HCT116 (cell line): ENCODE measurements at regions not wholly inside any gene's neighbourhood (a gene's known extent, or its start where the extent isn't known, plus 50 kb on each side); places are given as distances from the start of the nearest gene placed in this dataset.

Experiments used
- ATAC-seq: fragments of 200-7000 bp; cut with Tn5 transposase; 2 replicates; pipeline ENCODE4 v1.9.1; 2020; ENCODE audit warnings: mild to moderate bottlenecking, moderate library complexity
- BruUV-seq: library from RNA; stranded (reverse); fragments of 400-500 nt; replicated peaks from 2 replicates; lab custom pipeline; 2021; lab: Mats Ljungman, UMichigan
- CTCF ChIA-PET: fragments of 300-600 bp; sonication (Branson Sonifier 250); formaldehyde crosslinking; loops from one replicate; lab custom pipeline; 2021; ENCODE audit warnings: antibody characterized with exemption; lab: Charles Lee
- POLR2A ChIA-PET: fragments of 300-600, 350-600 bp; sonication (Branson Sonifier 250); formaldehyde crosslinking; loops from one replicate; lab custom pipeline; 2021; ENCODE audit warnings: antibody characterized with exemption; lab: Charles Lee
- RAD21 ChIA-PET, 2 experiments: fragments of 300-600 bp; sonication (Branson Sonifier 250); formaldehyde crosslinking; loops; one replicate each; lab custom pipeline; 2023; ENCODE audit warnings: low total read pairs in 2 of 2; ENCODE audit not compliant: uncharacterized antibody in 2 of 2, unreplicated experiment in 2 of 2, low non-redundant PET in 1 of 2; lab: Charles Lee
- DNase-seq: peaks from one replicate; pipeline ENCODE4 v3.0.0-alpha.2; 2010; ENCODE audit warnings: low read depth, low spot score
- H2AFZ ChIP-seq: fragments of 200-600 bp; shearing (Covaris generic), sonication (generic); 2 replicates; pipeline ENCODE4 v1.6.1; 2017; ENCODE audit warnings: low read depth, mixed run types, mixed read lengths, antibody characterized with exemption, low read length; ENCODE audit not compliant: poor library complexity, severe bottlenecking
- H3K27ac ChIP-seq: 2 replicates; pipeline ENCODE4 v1.5.1; 2012; ENCODE audit warnings: low read depth, low read length
- H3K27me3 ChIP-seq: fragments of 200-600 bp; sonication (generic); 2 replicates; pipeline ENCODE4 v1.6.1; 2016; ENCODE audit warnings: mixed run types, low read length, mixed read lengths; ENCODE audit not compliant: insufficient read depth
- H3K36me3 ChIP-seq, 2 experiments: fragments of 200-500 bp in 1 of 2; fragments of 200-600 bp in 1 of 2; sonication (Bioruptor generic) in 1 of 2; sonication (generic) in 1 of 2; 2 replicates each; pipeline versions ENCODE4 v1.5.1 to v1.6.1; 2014 to 2016; ENCODE audit warnings: low read length in 2 of 2, inconsistent platforms in 1 of 2, mixed read lengths in 1 of 2, mixed run types in 1 of 2; ENCODE audit not compliant: insufficient read depth in 2 of 2, control insufficient read depth in 1 of 2
- H3K4me1 ChIP-seq, 2 experiments: fragments of 200-600 bp in 1 of 2; sonication (generic) in 1 of 2; 2 replicates each; pipeline versions ENCODE4 v1.5.1 to v1.6.1; 2012 to 2017; ENCODE audit warnings: low read length in 2 of 2, inconsistent platforms in 1 of 2, mild to moderate bottlenecking in 1 of 2, mixed read lengths in 1 of 2, mixed run types in 1 of 2, moderate library complexity in 1 of 2; ENCODE audit not compliant: insufficient read depth in 2 of 2, control insufficient read depth in 1 of 2
- H3K4me2 ChIP-seq: fragments of 200-600 bp; sonication (generic); 2 replicates; pipeline ENCODE4 v1.6.1; 2017; ENCODE audit warnings: mixed run types, low read length, mixed read lengths
- H3K4me3 ChIP-seq, 2 experiments: fragments of 200-600 bp in 1 of 2; sonication (generic) in 1 of 2; replicated peaks in 1 of 2; 2 replicates each; pipeline ENCODE4 v1.5.1; 2011 to 2016; ENCODE audit warnings: low read length in 2 of 2, control low read depth in 1 of 2, low read depth in 1 of 2, mild to moderate bottlenecking in 1 of 2, mixed read lengths in 1 of 2, mixed run types in 1 of 2
- H3K79me2 ChIP-seq: fragments of 200-600 bp; sonication (generic); 2 replicates; pipeline ENCODE4 v1.6.1; 2017; ENCODE audit warnings: mild to moderate bottlenecking, mixed run types, low read length, moderate library complexity, mixed read lengths; ENCODE audit not compliant: insufficient read depth
- H3K9ac ChIP-seq: fragments of 200-600 bp; sonication (generic); 2 replicates; pipeline ENCODE4 v1.6.1; 2016; ENCODE audit warnings: low read length, mixed read lengths
- H3K9me2 ChIP-seq: fragments of 200-600 bp; sonication (generic), shearing (Covaris generic); 2 replicates; pipeline ENCODE4 v1.6.1; 2017; ENCODE audit warnings: mixed run types, mild to moderate bottlenecking, moderate library complexity; ENCODE audit not compliant: insufficient read depth
- H3K9me3 ChIP-seq, 2 experiments: fragments of 200-500 bp in 1 of 2; fragments of 200-600 bp in 1 of 2; sonication (Bioruptor generic) in 1 of 2; sonication (generic) in 1 of 2; 2 replicates each; pipeline ENCODE4 v1.6.1; 2014 to 2017; ENCODE audit warnings: low read length in 2 of 2, mixed read lengths in 2 of 2, inconsistent platforms in 1 of 2, low read depth in 1 of 2, mild to moderate bottlenecking in 1 of 2, mixed run types in 1 of 2, moderate library complexity in 1 of 2; ENCODE audit not compliant: control insufficient read depth in 1 of 2, insufficient read depth in 1 of 2
- H4K20me1 ChIP-seq: fragments of 200-600 bp; sonication (generic), shearing (Covaris generic); 2 replicates; pipeline ENCODE4 v1.6.1; 2017; ENCODE audit warnings: mixed run types, mild to moderate bottlenecking, moderate library complexity; ENCODE audit not compliant: insufficient read depth
- CEBPB ChIP-seq: IDR thresholded peaks from 2 replicates; pipeline ENCODE4 v1.6.1; 2012; ENCODE audit warnings: low read depth
- EGR1 ChIP-seq: IDR thresholded peaks from 2 replicates; pipeline ENCODE4 v1.6.1; 2012; ENCODE audit warnings: low read depth
- ELF1 ChIP-seq: IDR thresholded peaks from 2 replicates; pipeline ENCODE4 v1.6.1; 2012; ENCODE audit warnings: low read depth, borderline replicate concordance
- EZH2 ChIP-seq: fragments of 200-600 bp; sonication (generic); IDR thresholded peaks from 2 replicates; pipeline ENCODE4 v1.6.1; 2017; ENCODE audit warnings: antibody characterized with exemption, mixed run types
- EZH2phosphoT487 ChIP-seq: fragments of 200-600 bp; IDR thresholded peaks from 2 replicates; pipeline ENCODE4 v1.6.1; 2018; ENCODE audit warnings: antibody characterized with exemption, borderline replicate concordance
- FOSL1 ChIP-seq: IDR thresholded peaks from 2 replicates; pipeline ENCODE4 v1.6.1; 2012; ENCODE audit warnings: low read depth
- JUND ChIP-seq: IDR thresholded peaks from 2 replicates; pipeline ENCODE4 v1.6.1; 2012
- POLR2A ChIP-seq: IDR thresholded peaks from 2 replicates; pipeline ENCODE4 v1.7.0; 2011; ENCODE audit warnings: borderline replicate concordance; ENCODE audit not compliant: insufficient read depth, insufficient read length; ENCODE audit errors: extremely low read depth
- SIN3A ChIP-seq: IDR thresholded peaks from 2 replicates; pipeline ENCODE4 v1.6.1; 2012; ENCODE audit warnings: low read depth
- SRF ChIP-seq: IDR thresholded peaks from 2 replicates; pipeline ENCODE4 v1.6.1; 2012; ENCODE audit warnings: low read depth
- ZFX ChIP-seq: fragments of 450-650 bp; IDR thresholded peaks from 2 replicates; pipeline ENCODE4 v1.6.1; 2017
- ZNF274 ChIP-seq: fragments of 200-500 bp; sonication (Bioruptor generic); IDR thresholded peaks from 2 replicates; pipeline ENCODE4 v1.6.1; 2014; ENCODE audit warnings: mild to moderate bottlenecking, low read depth, low read length, inconsistent platforms
- intact Hi-C: fragments of 100-400 bp; cut with micrococcal nuclease; formaldehyde crosslinking; loops from 2 replicates; pipeline ENCODE4 v1.10.0; 2022
- TF ChIP-seq, protein P1 (sequence below): IDR thresholded peaks from 2 replicates; pipeline ENCODE4 v1.6.1; 2012
- TF ChIP-seq, protein P2 (sequence below): IDR thresholded peaks from 2 replicates; pipeline ENCODE4 v1.6.1; 2012
- TF ChIP-seq, protein P3 (sequence below): IDR thresholded peaks from 2 replicates; pipeline ENCODE4 v1.6.1; 2012; ENCODE audit warnings: low read depth

DNA sequence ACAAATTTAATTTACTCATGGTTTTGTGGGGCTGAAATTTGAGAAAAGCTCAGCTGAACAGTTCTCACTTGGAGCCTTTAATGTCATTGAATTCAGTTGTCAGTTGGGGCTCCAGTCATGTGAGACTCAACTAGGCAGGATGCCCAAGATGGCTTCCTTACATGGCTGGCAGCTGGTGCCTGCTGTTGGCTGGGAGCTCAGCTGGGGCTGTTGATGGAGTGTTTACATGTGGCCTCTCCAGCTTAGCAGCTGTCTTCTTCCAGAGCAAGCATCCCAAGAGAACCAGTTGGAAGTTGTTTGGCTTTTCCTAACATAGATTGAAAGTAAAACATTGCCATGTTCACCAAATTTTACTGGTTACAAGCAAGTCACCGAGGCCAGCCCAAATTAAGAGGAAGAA is 81.8 kb upstream of the KCNA3 start:
- POLR2A ChIA-PET: no interaction called here
- Histone ChIP-seq H3K27ac (no peak overlapping the region), H3K79me2 (no peaks in the 10 kb centered on the region), H3K9ac (no peak overlapping the region), H3K27me3 (peaks cover 50% of the 10 kb centered on the region), H3K4me2 (no peak overlapping the region), H3K9me3 (no peaks in the 10 kb centered on the region), H3K9me2 (no peaks in the 10 kb centered on the region), H4K20me1 (no peaks in the 10 kb centered on the region), H3K36me3 (no peaks in the 10 kb centered on the region), H3K4me1 (no peaks in the 10 kb centered on the region), H2AFZ (no peak overlapping the region), H3K4me3 (no peak overlapping the region)
- ATAC-seq: no peak
- intact Hi-C loops: no loop called here
- CTCF ChIA-PET: no interaction called here
- RAD21 ChIA-PET: no interaction called here
- TF ChIP-seq EZH2phosphoT487: no peak
- TF ChIP-seq ELF1: no peak
- TF ChIP-seq FOSL1: no peak
- TF ChIP-seq ZNF274: no peak
- TF ChIP-seq, protein P1, sequence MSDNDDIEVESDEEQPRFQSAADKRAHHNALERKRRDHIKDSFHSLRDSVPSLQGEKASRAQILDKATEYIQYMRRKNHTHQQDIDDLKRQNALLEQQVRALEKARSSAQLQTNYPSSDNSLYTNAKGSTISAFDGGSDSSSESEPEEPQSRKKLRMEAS: no peak
- no peak for TF ChIP-seq SRF
- no peak for TF ChIP-seq JUND
- TF ChIP-seq EGR1: no peak
- no peak for TF ChIP-seq CEBPB
- TF ChIP-seq ZFX: no peak
- no peak for TF ChIP-seq EZH2
- TF ChIP-seq, protein P2, sequence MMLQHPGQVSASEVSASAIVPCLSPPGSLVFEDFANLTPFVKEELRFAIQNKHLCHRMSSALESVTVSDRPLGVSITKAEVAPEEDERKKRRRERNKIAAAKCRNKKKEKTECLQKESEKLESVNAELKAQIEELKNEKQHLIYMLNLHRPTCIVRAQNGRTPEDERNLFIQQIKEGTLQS: no peak
- no peak for TF ChIP-seq SIN3A
- no peak for TF ChIP-seq POLR2A
- TF ChIP-seq, protein P3, sequence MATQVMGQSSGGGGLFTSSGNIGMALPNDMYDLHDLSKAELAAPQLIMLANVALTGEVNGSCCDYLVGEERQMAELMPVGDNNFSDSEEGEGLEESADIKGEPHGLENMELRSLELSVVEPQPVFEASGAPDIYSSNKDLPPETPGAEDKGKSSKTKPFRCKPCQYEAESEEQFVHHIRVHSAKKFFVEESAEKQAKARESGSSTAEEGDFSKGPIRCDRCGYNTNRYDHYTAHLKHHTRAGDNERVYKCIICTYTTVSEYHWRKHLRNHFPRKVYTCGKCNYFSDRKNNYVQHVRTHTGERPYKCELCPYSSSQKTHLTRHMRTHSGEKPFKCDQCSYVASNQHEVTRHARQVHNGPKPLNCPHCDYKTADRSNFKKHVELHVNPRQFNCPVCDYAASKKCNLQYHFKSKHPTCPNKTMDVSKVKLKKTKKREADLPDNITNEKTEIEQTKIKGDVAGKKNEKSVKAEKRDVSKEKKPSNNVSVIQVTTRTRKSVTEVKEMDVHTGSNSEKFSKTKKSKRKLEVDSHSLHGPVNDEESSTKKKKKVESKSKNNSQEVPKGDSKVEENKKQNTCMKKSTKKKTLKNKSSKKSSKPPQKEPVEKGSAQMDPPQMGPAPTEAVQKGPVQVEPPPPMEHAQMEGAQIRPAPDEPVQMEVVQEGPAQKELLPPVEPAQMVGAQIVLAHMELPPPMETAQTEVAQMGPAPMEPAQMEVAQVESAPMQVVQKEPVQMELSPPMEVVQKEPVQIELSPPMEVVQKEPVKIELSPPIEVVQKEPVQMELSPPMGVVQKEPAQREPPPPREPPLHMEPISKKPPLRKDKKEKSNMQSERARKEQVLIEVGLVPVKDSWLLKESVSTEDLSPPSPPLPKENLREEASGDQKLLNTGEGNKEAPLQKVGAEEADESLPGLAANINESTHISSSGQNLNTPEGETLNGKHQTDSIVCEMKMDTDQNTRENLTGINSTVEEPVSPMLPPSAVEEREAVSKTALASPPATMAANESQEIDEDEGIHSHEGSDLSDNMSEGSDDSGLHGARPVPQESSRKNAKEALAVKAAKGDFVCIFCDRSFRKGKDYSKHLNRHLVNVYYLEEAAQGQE: no peak
- no TSS peak for BruUV-seq
- DNase-seq: no peak
